ENCODE measurements at regions not wholly inside any gene's neighbourhood (a gene's known extent, or its start where the extent isn't known, plus 50 kb on each side); places are given as distances from the start of the nearest gene placed in this dataset.

DNA sequence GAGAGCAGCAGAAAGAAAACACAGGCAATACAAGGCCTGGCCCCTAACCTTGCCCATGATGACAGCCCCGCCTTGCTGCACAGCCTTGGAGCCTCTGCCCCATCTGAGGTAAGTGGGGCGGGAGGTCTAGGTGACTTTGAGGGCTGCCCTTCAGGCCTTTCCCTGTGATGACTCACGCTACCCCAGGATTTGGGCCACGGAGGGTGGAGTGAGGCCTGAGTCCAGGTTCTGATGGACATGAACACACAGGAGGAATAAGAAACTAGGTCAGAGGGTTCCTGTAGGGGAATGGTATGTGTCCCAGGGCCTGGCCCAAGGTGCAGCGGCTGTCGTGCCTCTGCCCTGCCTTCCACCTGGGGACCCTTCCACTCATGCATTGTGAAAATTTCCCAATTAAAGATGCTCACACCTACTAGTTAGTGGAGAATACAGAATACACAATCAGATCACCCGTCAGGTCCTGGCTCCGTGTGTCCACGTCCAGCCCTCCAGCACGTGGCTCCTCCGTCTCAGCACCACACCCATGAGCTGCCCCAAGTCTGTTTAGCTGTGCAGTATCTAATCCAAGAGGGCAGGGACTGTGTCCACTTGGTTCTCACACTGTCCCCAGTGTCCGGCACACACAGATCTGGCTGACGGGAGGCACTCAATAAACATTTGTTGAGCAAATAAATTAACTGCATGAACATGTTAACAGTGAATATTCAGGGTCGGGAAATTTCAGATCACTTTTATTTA is 111.0 kb downstream of the CHST1 start:
- Histone ChIP-seq H3K4me1 (ENCODE audit: insufficient read depth) (no peaks in the 10 kb centered on the region), H3K27ac (ENCODE audit: low read depth) (no peak overlapping the region), H3F3A (replicated peaks; ENCODE audit: low read depth) (no peaks in the 10 kb centered on the region), H3K4me3 (no peak overlapping the region), H3K4me2 (no peak overlapping the region), H3K36me3 (ENCODE audit: insufficient read depth) (no peaks in the 10 kb centered on the region), H3K79me2 (replicated peaks; ENCODE audit: insufficient read depth) (no peaks in the 10 kb centered on the region), H4K20me1 (replicated peaks; ENCODE audit: insufficient read depth) (no peaks in the 10 kb centered on the region), H3K9me2 (ENCODE audit: insufficient read depth) (no peaks in the 10 kb centered on the region), H2AFZ (no peak overlapping the region), H3K27me3 (ENCODE audit: insufficient read depth) (no peaks in the 10 kb centered on the region)
- Mint-ChIP-seq H3K27ac (no peak overlapping the region), H3K9me3 (peaks cover 10% of the 10 kb centered on the region; the same call in 2 of the 3 replicates), H3K36me3 (ENCODE audit: low read depth) (no peaks in the 10 kb centered on the region), H3K4me1 (no peaks in the 10 kb centered on the region; the same call in 2 of the 3 replicates), H3K27me3 (ENCODE audit: insufficient read depth, low read depth, poor library complexity) (peaks cover 2% of the 10 kb centered on the region), H3K4me3 (no peak overlapping the region)
- no peak for TF ChIP-seq ZNF114 (CRISPR knock-in tag; IDR thresholded peaks at IDR 0.05)
- no peak for TF ChIP-seq CREB1 (CRISPR knock-in tag; IDR thresholded peaks at IDR 0.05; ENCODE audit: low read depth)
- no peak for TF ChIP-seq EZH2phosphoT487 (IDR thresholded peaks at IDR 0.05; ENCODE audit: unreplicated experiment)
- ATAC-seq (no peak), DNase-seq (ENCODE audit: low spot score) (no peak)

DNA sequence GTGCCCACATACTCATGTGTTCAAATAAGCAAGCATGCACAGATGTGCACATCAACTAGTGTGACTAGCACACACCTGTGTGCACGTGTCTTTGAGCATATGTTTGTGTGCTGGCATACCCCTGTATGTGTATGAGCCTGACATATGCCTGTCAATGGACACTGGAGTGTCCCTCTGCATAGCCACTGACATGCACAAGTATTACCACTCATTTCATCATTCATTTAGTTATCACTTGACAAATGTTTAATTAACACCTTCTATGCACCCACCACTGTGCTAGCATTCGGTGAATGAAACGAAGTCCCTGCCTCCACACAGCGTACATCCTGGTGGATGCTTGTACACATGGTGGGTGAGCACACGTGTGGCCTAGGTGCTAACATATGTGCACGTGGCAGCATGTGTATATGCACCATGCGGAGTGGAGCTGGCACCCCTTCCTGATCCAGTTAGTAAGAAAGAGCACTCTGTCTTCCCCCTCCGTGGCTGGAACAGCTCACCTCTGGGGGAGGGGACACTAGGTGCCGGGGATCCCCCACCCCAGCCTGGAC is 112.0 kb downstream of the CHST1 start:
- H3K27me3 Mint-ChIP-seq (ENCODE audit: insufficient read depth, low read depth, poor library complexity): peaks cover 2% of the 10 kb centered on the region
- H3K36me3 ChIP-seq (ENCODE audit: insufficient read depth): no peaks in the 10 kb centered on the region
- TF ChIP-seq JUNB (IDR thresholded peaks at IDR 0.05; ENCODE audit: unreplicated experiment) (no peak), NANOG (IDR thresholded peaks at IDR 0.05; ENCODE audit: borderline replicate concordance) (no peak), CREB1 (CRISPR knock-in tag; IDR thresholded peaks at IDR 0.05; ENCODE audit: low read depth) (no peak), EZH2phosphoT487 (IDR thresholded peaks at IDR 0.05; ENCODE audit: unreplicated experiment) (no peak), ZNF331 (CRISPR knock-in tag; IDR thresholded peaks at IDR 0.05; ENCODE audit: low read depth) (no peak), POLR2AphosphoS5 (IDR thresholded peaks at IDR 0.05; ENCODE audit: low read depth) (no peak), ZNF114 (CRISPR knock-in tag; IDR thresholded peaks at IDR 0.05) (no peak), STAT1 (IDR thresholded peaks at IDR 0.05; ENCODE audit: unreplicated experiment) (no peak)
- TF ChIP-seq, protein P1, sequence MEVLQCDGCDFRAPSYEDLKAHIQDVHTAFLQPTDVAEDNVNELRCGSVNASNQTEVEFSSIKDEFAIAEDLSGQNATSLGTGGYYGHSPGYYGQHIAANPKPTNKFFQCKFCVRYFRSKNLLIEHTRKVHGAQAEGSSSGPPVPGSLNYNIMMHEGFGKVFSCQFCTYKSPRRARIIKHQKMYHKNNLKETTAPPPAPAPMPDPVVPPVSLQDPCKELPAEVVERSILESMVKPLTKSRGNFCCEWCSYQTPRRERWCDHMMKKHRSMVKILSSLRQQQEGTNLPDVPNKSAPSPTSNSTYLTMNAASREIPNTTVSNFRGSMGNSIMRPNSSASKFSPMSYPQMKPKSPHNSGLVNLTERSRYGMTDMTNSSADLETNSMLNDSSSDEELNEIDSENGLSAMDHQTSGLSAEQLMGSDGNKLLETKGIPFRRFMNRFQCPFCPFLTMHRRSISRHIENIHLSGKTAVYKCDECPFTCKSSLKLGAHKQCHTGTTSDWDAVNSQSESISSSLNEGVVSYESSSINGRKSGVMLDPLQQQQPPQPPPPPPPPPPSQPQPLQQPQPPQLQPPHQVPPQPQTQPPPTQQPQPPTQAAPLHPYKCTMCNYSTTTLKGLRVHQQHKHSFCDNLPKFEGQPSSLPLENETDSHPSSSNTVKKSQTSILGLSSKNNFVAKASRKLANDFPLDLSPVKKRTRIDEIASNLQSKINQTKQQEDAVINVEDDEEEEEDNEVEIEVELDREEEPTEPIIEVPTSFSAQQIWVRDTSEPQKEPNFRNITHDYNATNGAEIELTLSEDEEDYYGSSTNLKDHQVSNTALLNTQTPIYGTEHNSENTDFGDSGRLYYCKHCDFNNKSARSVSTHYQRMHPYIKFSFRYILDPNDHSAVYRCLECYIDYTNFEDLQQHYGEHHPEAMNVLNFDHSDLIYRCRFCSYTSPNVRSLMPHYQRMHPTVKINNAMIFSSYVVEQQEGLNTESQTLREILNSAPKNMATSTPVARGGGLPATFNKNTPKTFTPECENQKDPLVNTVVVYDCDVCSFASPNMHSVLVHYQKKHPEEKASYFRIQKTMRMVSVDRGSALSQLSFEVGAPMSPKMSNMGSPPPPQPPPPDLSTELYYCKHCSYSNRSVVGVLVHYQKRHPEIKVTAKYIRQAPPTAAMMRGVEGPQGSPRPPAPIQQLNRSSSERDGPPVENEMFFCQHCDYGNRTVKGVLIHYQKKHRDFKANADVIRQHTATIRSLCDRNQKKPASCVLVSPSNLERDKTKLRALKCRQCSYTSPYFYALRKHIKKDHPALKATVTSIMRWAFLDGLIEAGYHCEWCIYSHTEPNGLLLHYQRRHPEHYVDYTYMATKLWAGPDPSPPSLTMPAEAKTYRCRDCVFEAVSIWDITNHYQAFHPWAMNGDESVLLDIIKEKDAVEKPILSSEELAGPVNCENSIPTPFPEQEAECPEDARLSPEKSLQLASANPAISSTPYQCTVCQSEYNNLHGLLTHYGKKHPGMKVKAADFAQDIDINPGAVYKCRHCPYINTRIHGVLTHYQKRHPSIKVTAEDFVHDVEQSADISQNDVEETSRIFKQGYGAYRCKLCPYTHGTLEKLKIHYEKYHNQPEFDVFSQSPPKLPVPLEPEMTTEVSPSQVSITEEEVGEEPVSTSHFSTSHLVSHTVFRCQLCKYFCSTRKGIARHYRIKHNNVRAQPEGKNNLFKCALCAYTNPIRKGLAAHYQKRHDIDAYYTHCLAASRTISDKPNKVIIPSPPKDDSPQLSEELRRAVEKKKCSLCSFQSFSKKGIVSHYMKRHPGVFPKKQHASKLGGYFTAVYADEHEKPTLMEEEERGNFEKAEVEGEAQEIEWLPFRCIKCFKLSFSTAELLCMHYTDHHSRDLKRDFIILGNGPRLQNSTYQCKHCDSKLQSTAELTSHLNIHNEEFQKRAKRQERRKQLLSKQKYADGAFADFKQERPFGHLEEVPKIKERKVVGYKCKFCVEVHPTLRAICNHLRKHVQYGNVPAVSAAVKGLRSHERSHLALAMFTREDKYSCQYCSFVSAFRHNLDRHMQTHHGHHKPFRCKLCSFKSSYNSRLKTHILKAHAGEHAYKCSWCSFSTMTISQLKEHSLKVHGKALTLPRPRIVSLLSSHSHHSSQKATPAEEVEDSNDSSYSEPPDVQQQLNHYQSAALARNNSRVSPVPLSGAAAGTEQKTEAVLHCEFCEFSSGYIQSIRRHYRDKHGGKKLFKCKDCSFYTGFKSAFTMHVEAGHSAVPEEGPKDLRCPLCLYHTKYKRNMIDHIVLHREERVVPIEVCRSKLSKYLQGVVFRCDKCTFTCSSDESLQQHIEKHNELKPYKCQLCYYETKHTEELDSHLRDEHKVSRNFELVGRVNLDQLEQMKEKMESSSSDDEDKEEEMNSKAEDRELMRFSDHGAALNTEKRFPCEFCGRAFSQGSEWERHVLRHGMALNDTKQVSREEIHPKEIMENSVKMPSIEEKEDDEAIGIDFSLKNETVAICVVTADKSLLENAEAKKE (CRISPR knock-in tag; IDR thresholded peaks at IDR 0.05): no peak
- TF ChIP-seq, protein P2, sequence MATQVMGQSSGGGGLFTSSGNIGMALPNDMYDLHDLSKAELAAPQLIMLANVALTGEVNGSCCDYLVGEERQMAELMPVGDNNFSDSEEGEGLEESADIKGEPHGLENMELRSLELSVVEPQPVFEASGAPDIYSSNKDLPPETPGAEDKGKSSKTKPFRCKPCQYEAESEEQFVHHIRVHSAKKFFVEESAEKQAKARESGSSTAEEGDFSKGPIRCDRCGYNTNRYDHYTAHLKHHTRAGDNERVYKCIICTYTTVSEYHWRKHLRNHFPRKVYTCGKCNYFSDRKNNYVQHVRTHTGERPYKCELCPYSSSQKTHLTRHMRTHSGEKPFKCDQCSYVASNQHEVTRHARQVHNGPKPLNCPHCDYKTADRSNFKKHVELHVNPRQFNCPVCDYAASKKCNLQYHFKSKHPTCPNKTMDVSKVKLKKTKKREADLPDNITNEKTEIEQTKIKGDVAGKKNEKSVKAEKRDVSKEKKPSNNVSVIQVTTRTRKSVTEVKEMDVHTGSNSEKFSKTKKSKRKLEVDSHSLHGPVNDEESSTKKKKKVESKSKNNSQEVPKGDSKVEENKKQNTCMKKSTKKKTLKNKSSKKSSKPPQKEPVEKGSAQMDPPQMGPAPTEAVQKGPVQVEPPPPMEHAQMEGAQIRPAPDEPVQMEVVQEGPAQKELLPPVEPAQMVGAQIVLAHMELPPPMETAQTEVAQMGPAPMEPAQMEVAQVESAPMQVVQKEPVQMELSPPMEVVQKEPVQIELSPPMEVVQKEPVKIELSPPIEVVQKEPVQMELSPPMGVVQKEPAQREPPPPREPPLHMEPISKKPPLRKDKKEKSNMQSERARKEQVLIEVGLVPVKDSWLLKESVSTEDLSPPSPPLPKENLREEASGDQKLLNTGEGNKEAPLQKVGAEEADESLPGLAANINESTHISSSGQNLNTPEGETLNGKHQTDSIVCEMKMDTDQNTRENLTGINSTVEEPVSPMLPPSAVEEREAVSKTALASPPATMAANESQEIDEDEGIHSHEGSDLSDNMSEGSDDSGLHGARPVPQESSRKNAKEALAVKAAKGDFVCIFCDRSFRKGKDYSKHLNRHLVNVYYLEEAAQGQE (IDR thresholded peaks at IDR 0.05; ENCODE audit: unreplicated experiment): no peak

More for the DNA sequence above, 112.0 kb downstream of the CHST1 start:
- H2AFZ ChIP-seq: no peak overlapping the region
- Mint-ChIP-seq H3K36me3 (ENCODE audit: low read depth) (no peaks in the 10 kb centered on the region), H3K27ac (no peak overlapping the region), H3K4me3 (no peak overlapping the region), H3K4me1 (no peaks in the 10 kb centered on the region; the same call in 1 of the 3 replicates), H3K9me3 (peaks cover 10% of the 10 kb centered on the region; the same call in 2 of the 3 replicates)
- no peak overlapping the region for H3K27ac ChIP-seq (ENCODE audit: low read depth)
- no peak for DNase-seq (ENCODE audit: low spot score)
- no peaks in the 10 kb centered on the region for H3K27me3 ChIP-seq (ENCODE audit: insufficient read depth)
- H3K4me3 ChIP-seq: no peak overlapping the region
- no peaks in the 10 kb centered on the region for H3K79me2 ChIP-seq (replicated peaks; ENCODE audit: insufficient read depth)
- no peaks in the 10 kb centered on the region for H3K9me2 ChIP-seq (ENCODE audit: insufficient read depth)
- no peaks in the 10 kb centered on the region for H4K20me1 ChIP-seq (replicated peaks; ENCODE audit: insufficient read depth)
- H3K4me1 ChIP-seq (ENCODE audit: insufficient read depth): no peaks in the 10 kb centered on the region
- H3F3A ChIP-seq (replicated peaks; ENCODE audit: low read depth): no peaks in the 10 kb centered on the region
- no peak overlapping the region for H3K4me2 ChIP-seq
- no peak for ATAC-seq

All from GM23338 (cell line).